ENCODE measurements at regions not wholly inside any gene's neighbourhood (a gene's known extent, or its start where the extent isn't known, plus 50 kb on each side); places are given as distances from the start of the nearest gene placed in this dataset.

GRCh38 chrX:42531441-42531840 is 246.5 kb downstream of the PPP1R2C start:
- TF ChIP-seq CTCF (IDR thresholded peaks at IDR 0.05; ENCODE audit: low read depth, low read length) = no peak
- no peak for TF ChIP-seq EZH2phosphoT487 (IDR thresholded peaks at IDR 0.05; ENCODE audit: low read depth)

All from OCI-LY3 (cell line).